GM13976 (cell line): ENCODE measurements at regions not wholly inside any gene's neighbourhood (a gene's known extent, or its start where the extent isn't known, plus 50 kb on each side); places are given as distances from the start of the nearest gene placed in this dataset.

Experiments
- DNase-seq: peaks from one replicate; pipeline ENCODE4 v3.0.0; 2012; ENCODE audit warnings: low spot score
- CTCF ChIP-seq: IDR thresholded peaks from 2 replicates; pipeline ENCODE4 v1.5.1; 2012; ENCODE audit warnings: borderline replicate concordance, mild to moderate bottlenecking; ENCODE audit not compliant: insufficient read depth; ENCODE audit errors: extremely low read depth, missing control alignments, control extremely low read depth
- in situ Hi-C: fragments of 300-500 bp; cut with MboI; formaldehyde crosslinking; loops from one replicate; pipeline ENCODE4 v1.12.0; 2022; ENCODE audit warnings: low sequenced_read_pairs, mixed read lengths, inconsistent platforms; ENCODE audit not compliant: unreplicated experiment

- DNase-seq, result no peak
- in situ Hi-C loops, result no loop called here
- TF ChIP-seq CTCF, result no peak
These were observed 580.8 kb upstream of the AMOT start for GRCh38 chrX:113421432-113421831.

- in situ Hi-C loops, result no loop called here
- TF ChIP-seq CTCF, result no peak
- no peak for DNase-seq
These were observed 571.5 kb upstream of the AMOT start for GRCh38 chrX:113412106-113412505.

- no peak for TF ChIP-seq CTCF
- in situ Hi-C loops, result no loop called here
These were observed 568.2 kb upstream of the AMOT start for GRCh38 chrX:113408843-113409242.

GRCh38 chrX:113400193-113400704, 559.6 kb upstream of the AMOT start:
- no peak for DNase-seq
- in situ Hi-C loops, result no loop called here
- TF ChIP-seq CTCF, result no peak

More at GRCh38 chrX:113408843-113409242, 568.2 kb upstream of the AMOT start:
- DNase-seq, result no peak

GRCh38 chrX:113399506-113400192, 559.0 kb upstream of the AMOT start:
- DNase-seq, result no peak
- in situ Hi-C loops, result no loop called here
- no peak for TF ChIP-seq CTCF

- TF ChIP-seq CTCF, result no peak
- in situ Hi-C loops, result no loop called here
- DNase-seq, result no peak
These were observed 551.7 kb upstream of the AMOT start for GRCh38 chrX:113392355-113392754.
